MM.1S (cell line): ENCODE measurements at regions not wholly inside any gene's neighbourhood (a gene's known extent, or its start where the extent isn't known, plus 50 kb on each side); places are given as distances from the start of the nearest gene placed in this dataset.

Source experiments
- EZH2 ChIP-seq: fragments of 300-600 bp; sonication (generic); optimal IDR thresholded peaks from 2 replicates; pipeline ENCODE3; 2017; ENCODE audit warnings: low read depth, mild to moderate bottlenecking, antibody characterized with exemption, low read length, mixed read lengths
- TF ChIP-seq, protein P1 (sequence below): fragments of 300-600 bp; sonication (generic); IDR thresholded peaks from 2 replicates; pipeline ENCODE4 v1.5.1; 2016; ENCODE audit warnings: antibody characterized with exemption, low read length, mixed read lengths

DNA sequence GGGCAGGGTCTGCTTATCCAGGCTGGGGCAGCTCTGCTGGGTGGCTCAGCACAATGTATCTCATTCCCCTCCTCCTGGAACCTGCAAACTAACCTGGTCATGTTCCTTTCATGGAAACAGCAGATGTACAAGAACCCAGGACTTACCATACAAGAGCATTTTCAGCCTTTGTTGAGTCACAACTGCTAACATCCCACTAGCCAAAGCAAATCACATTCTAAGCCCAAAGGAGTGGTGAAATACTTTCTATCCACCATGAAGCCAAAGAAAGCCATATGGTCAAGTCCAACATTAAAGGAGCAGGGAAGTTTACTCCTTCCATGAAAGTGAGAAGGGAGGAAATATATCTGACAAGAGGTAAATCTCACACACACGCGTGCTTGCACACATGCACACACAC lies 163.0 kb downstream of the IRS1 start:
- TF ChIP-seq, protein P1, sequence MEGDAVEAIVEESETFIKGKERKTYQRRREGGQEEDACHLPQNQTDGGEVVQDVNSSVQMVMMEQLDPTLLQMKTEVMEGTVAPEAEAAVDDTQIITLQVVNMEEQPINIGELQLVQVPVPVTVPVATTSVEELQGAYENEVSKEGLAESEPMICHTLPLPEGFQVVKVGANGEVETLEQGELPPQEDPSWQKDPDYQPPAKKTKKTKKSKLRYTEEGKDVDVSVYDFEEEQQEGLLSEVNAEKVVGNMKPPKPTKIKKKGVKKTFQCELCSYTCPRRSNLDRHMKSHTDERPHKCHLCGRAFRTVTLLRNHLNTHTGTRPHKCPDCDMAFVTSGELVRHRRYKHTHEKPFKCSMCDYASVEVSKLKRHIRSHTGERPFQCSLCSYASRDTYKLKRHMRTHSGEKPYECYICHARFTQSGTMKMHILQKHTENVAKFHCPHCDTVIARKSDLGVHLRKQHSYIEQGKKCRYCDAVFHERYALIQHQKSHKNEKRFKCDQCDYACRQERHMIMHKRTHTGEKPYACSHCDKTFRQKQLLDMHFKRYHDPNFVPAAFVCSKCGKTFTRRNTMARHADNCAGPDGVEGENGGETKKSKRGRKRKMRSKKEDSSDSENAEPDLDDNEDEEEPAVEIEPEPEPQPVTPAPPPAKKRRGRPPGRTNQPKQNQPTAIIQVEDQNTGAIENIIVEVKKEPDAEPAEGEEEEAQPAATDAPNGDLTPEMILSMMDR = no peak
- TF ChIP-seq EZH2 = no peak
